ENCODE measurements at regions not wholly inside any gene's neighbourhood (a gene's known extent, or its start where the extent isn't known, plus 50 kb on each side); places are given as distances from the start of the nearest gene placed in this dataset.

DNA sequence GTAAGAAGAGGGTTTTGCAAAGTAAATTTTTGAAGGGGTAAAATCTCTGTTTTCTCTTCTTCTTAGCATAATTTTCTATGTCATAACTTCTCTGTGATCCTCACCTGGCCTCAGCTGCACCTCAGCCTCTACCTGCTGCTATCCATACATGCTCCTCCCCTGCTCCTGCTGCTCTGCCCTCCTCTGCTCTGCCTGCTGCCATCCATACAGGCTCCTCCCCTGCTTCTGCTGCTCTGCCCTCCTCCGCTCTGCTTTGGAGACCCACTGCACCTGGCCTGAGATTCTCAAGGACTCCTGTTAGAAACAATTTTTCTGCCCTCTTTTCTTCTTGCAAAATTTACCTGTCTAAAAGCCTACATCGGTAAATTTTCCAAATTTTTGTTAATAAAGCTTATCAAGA is 388.6 kb upstream of the PITX2 start:
- TF ChIP-seq TCF7L2 (IDR thresholded peaks at IDR 0.05; ENCODE audit: low read depth, low read length) (no peak), POLR2AphosphoS5 (IDR thresholded peaks at IDR 0.05; ENCODE audit: low read depth, low read length) (no peak)
- TF ChIP-seq, protein P1, sequence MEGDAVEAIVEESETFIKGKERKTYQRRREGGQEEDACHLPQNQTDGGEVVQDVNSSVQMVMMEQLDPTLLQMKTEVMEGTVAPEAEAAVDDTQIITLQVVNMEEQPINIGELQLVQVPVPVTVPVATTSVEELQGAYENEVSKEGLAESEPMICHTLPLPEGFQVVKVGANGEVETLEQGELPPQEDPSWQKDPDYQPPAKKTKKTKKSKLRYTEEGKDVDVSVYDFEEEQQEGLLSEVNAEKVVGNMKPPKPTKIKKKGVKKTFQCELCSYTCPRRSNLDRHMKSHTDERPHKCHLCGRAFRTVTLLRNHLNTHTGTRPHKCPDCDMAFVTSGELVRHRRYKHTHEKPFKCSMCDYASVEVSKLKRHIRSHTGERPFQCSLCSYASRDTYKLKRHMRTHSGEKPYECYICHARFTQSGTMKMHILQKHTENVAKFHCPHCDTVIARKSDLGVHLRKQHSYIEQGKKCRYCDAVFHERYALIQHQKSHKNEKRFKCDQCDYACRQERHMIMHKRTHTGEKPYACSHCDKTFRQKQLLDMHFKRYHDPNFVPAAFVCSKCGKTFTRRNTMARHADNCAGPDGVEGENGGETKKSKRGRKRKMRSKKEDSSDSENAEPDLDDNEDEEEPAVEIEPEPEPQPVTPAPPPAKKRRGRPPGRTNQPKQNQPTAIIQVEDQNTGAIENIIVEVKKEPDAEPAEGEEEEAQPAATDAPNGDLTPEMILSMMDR (IDR thresholded peaks at IDR 0.05) = no peak
